Keratinocyte (primary cell): ENCODE measurements at regions not wholly inside any gene's neighbourhood (a gene's known extent, or its start where the extent isn't known, plus 50 kb on each side); places are given as distances from the start of the nearest gene placed in this dataset.

Experiments used
- CTCF ChIP-seq, 3 experiments: IDR thresholded peaks in 1 of 3; conservative IDR thresholded peaks in 1 of 3; optimal IDR thresholded peaks in 1 of 3; 2 replicates in 2 of 3; 3 replicates in 1 of 3; pipeline versions ENCODE3 to v1.5.1; 2011; ENCODE audit warnings: low read length in 3 of 3, mild to moderate bottlenecking in 3 of 3, moderate library complexity in 2 of 3, control low read depth in 1 of 3, inconsistent platforms in 1 of 3; ENCODE audit not compliant: insufficient read depth in 2 of 3; ENCODE audit errors: extremely low read depth in 1 of 3
- EZH2 ChIP-seq: IDR thresholded peaks from one replicate; pipeline ENCODE4 v1.6.1; 2012; ENCODE audit warnings: inconsistent platforms, mild to moderate bottlenecking, low read length, moderate library complexity

GRCh38 chr13:78138756-78139155 is 220.1 kb upstream of the EDNRB start:
- TF ChIP-seq CTCF (optimal IDR thresholded peaks at IDR 0.05 in 1 of 3, IDR thresholded peaks at IDR 0.05 in 1 of 3, conservative IDR thresholded peaks at IDR 0.05 in 1 of 3; ENCODE audit: extremely low read depth in 1 of 3, insufficient read depth in 2 of 3, low read length in 3 of 3) (no peak), EZH2 (no peak)
